Right lobe of liver (tissue), 4 donors: ENCODE measurements at regions not wholly inside any gene's neighbourhood (a gene's known extent, or its start where the extent isn't known, plus 50 kb on each side); places are given as distances from the start of the nearest gene placed in this dataset.

Experiments
- POLR2A ChIP-seq: fragments of 450-650 bp; IDR thresholded peaks from one replicate; pipeline ENCODE4 v1.6.1; 2017; ENCODE audit warnings: antibody characterized with exemption, mild to moderate bottlenecking
- TF ChIP-seq, protein P1 (sequence below), 4 donors: fragments of 200-600 bp in 3 of 4; fragments of 450-650 bp in 1 of 4; IDR thresholded peaks; one replicate each; pipeline versions ENCODE4 v1.5.1 to v1.8.0; 2016 to 2022; ENCODE audit warnings: antibody characterized with exemption in 4 of 4, mild to moderate bottlenecking in 2 of 4
- donor health status: DM: no; HTN: no; CAD: no.
- donor health status: DM: no; HTN: no; CAD: no.
- donor health status: DM: no; HTN: yes; CAD: no.

- TF ChIP-seq, protein P1, sequence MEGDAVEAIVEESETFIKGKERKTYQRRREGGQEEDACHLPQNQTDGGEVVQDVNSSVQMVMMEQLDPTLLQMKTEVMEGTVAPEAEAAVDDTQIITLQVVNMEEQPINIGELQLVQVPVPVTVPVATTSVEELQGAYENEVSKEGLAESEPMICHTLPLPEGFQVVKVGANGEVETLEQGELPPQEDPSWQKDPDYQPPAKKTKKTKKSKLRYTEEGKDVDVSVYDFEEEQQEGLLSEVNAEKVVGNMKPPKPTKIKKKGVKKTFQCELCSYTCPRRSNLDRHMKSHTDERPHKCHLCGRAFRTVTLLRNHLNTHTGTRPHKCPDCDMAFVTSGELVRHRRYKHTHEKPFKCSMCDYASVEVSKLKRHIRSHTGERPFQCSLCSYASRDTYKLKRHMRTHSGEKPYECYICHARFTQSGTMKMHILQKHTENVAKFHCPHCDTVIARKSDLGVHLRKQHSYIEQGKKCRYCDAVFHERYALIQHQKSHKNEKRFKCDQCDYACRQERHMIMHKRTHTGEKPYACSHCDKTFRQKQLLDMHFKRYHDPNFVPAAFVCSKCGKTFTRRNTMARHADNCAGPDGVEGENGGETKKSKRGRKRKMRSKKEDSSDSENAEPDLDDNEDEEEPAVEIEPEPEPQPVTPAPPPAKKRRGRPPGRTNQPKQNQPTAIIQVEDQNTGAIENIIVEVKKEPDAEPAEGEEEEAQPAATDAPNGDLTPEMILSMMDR (IDR thresholded peaks at IDR 0.05) = no peak
- no peak for TF ChIP-seq POLR2A
Observed at GRCh38 chr13:82625717-82626116, 1256.6 kb downstream of the SLITRK1 start.
